Liver (tissue), 3 donors: ENCODE measurements at regions not wholly inside any gene's neighbourhood (a gene's known extent, or its start where the extent isn't known, plus 50 kb on each side); places are given as distances from the start of the nearest gene placed in this dataset.

Experiments
- EGR1 ChIP-seq, 2 donors: IDR thresholded peaks; 2 replicates each; pipeline ENCODE4 v1.6.1; 2016 to 2018; ENCODE audit warnings: antibody characterized with exemption in 2 of 2, low read depth in 2 of 2
- FOXA2 ChIP-seq: IDR thresholded peaks from 2 replicates; pipeline ENCODE4 v1.6.1; 2016; ENCODE audit warnings: antibody characterized with exemption
- HNF4A ChIP-seq, 2 donors: conservative IDR thresholded peaks; 2 replicates each; pipeline ENCODE4 v1.6.1; 2016; ENCODE audit warnings: antibody characterized with exemption in 2 of 2, mild to moderate bottlenecking in 2 of 2
- HNF4G ChIP-seq: IDR thresholded peaks from 2 replicates; pipeline ENCODE4 v1.6.1; 2016; ENCODE audit warnings: antibody characterized with exemption
- JUND ChIP-seq, 2 donors: IDR thresholded peaks; 2 replicates each; pipeline ENCODE4 v1.6.1; 2016; ENCODE audit warnings: antibody characterized with exemption in 2 of 2
- RAD21 ChIP-seq, 2 donors: IDR thresholded peaks; 2 replicates each; pipeline ENCODE4 v1.6.1; 2016; ENCODE audit warnings: antibody characterized with exemption in 2 of 2, mild to moderate bottlenecking in 2 of 2
- TAF1 ChIP-seq: conservative IDR thresholded peaks from 2 replicates; pipeline ENCODE4 v1.6.1; 2016; ENCODE audit warnings: antibody characterized with exemption, mild to moderate bottlenecking
- YY1 ChIP-seq: IDR thresholded peaks from 2 replicates; pipeline ENCODE4 v1.6.1; 2016; ENCODE audit warnings: antibody characterized with exemption, mild to moderate bottlenecking
- TF ChIP-seq, protein P1 (sequence below): IDR thresholded peaks from 2 replicates; pipeline ENCODE4 v1.6.1; 2016; ENCODE audit warnings: antibody characterized with exemption, mild to moderate bottlenecking
- TF ChIP-seq, protein P2 (sequence below): fragments of 150-350 bp; IDR thresholded peaks from 2 replicates; pipeline ENCODE4 v1.5.1; 2017; ENCODE audit warnings: improper control_type of control experiment, low read depth, low read length; ENCODE audit not compliant: missing input control
- TF ChIP-seq, protein P3 (sequence below): IDR thresholded peaks from 2 replicates; pipeline ENCODE4 v1.6.1; 2016; ENCODE audit warnings: antibody characterized with exemption
- donor health status: healthy.
- donor health status: healthy.

DNA sequence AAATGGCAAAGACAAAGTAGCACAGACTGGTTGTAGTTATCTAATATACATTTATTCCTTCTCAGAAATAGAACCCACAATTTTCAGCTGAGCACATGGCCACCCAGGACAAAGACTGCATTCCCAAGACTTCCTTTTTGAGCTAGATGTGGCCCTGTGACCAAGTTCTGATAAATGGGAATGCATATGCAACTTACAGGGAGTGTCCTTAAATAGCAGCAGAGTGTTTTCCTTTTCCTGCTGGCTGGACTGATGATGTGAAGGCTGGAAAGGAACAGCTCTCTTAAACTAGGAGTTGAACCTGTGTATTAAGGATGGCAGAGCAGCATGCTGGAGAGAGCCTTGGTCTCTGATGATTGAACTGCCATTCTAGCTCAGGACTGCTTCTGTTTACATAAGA is 74.7 kb upstream of the TNPO1 start:
- TF ChIP-seq, protein P1, sequence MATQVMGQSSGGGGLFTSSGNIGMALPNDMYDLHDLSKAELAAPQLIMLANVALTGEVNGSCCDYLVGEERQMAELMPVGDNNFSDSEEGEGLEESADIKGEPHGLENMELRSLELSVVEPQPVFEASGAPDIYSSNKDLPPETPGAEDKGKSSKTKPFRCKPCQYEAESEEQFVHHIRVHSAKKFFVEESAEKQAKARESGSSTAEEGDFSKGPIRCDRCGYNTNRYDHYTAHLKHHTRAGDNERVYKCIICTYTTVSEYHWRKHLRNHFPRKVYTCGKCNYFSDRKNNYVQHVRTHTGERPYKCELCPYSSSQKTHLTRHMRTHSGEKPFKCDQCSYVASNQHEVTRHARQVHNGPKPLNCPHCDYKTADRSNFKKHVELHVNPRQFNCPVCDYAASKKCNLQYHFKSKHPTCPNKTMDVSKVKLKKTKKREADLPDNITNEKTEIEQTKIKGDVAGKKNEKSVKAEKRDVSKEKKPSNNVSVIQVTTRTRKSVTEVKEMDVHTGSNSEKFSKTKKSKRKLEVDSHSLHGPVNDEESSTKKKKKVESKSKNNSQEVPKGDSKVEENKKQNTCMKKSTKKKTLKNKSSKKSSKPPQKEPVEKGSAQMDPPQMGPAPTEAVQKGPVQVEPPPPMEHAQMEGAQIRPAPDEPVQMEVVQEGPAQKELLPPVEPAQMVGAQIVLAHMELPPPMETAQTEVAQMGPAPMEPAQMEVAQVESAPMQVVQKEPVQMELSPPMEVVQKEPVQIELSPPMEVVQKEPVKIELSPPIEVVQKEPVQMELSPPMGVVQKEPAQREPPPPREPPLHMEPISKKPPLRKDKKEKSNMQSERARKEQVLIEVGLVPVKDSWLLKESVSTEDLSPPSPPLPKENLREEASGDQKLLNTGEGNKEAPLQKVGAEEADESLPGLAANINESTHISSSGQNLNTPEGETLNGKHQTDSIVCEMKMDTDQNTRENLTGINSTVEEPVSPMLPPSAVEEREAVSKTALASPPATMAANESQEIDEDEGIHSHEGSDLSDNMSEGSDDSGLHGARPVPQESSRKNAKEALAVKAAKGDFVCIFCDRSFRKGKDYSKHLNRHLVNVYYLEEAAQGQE, result no peak
- TF ChIP-seq, protein P2, sequence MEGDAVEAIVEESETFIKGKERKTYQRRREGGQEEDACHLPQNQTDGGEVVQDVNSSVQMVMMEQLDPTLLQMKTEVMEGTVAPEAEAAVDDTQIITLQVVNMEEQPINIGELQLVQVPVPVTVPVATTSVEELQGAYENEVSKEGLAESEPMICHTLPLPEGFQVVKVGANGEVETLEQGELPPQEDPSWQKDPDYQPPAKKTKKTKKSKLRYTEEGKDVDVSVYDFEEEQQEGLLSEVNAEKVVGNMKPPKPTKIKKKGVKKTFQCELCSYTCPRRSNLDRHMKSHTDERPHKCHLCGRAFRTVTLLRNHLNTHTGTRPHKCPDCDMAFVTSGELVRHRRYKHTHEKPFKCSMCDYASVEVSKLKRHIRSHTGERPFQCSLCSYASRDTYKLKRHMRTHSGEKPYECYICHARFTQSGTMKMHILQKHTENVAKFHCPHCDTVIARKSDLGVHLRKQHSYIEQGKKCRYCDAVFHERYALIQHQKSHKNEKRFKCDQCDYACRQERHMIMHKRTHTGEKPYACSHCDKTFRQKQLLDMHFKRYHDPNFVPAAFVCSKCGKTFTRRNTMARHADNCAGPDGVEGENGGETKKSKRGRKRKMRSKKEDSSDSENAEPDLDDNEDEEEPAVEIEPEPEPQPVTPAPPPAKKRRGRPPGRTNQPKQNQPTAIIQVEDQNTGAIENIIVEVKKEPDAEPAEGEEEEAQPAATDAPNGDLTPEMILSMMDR, result no peak
- TF ChIP-seq YY1 (no peak), HNF4A (conservative IDR thresholded peaks at IDR 0.05) (no peak), HNF4G (no peak), FOXA2 (no peak), RAD21 (IDR thresholded peaks at IDR 0.05) (no peak), EGR1 (IDR thresholded peaks at IDR 0.05; ENCODE audit: low read depth in 2 of 2) (no peak), TAF1 (no peak), JUND (IDR thresholded peaks at IDR 0.05) (no peak)
- TF ChIP-seq, protein P3, sequence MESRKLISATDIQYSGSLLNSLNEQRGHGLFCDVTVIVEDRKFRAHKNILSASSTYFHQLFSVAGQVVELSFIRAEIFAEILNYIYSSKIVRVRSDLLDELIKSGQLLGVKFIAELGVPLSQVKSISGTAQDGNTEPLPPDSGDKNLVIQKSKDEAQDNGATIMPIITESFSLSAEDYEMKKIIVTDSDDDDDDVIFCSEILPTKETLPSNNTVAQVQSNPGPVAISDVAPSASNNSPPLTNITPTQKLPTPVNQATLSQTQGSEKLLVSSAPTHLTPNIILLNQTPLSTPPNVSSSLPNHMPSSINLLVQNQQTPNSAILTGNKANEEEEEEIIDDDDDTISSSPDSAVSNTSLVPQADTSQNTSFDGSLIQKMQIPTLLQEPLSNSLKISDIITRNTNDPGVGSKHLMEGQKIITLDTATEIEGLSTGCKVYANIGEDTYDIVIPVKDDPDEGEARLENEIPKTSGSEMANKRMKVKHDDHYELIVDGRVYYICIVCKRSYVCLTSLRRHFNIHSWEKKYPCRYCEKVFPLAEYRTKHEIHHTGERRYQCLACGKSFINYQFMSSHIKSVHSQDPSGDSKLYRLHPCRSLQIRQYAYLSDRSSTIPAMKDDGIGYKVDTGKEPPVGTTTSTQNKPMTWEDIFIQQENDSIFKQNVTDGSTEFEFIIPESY, result no peak
